Urinary bladder (tissue), 3 donors: ENCODE measurements at regions not wholly inside any gene's neighbourhood (a gene's known extent, or its start where the extent isn't known, plus 50 kb on each side); places are given as distances from the start of the nearest gene placed in this dataset.

Experiments
- DNase-seq: peaks from one replicate; pipeline ENCODE4 v3.0.0-alpha.2; 2015; ENCODE audit errors: extremely low spot score
- H3K27ac ChIP-seq: one replicate; pipeline ENCODE4 v1.5.1; 2013; ENCODE audit warnings: low read depth, mild to moderate bottlenecking, moderate library complexity
- H3K36me3 ChIP-seq: one replicate; pipeline ENCODE4 v1.6.1; 2013; ENCODE audit warnings: mild to moderate bottlenecking, moderate library complexity; ENCODE audit not compliant: insufficient read depth
- H3K4me1 ChIP-seq: one replicate; pipeline ENCODE4 v1.6.1; 2013; ENCODE audit warnings: mild to moderate bottlenecking, moderate library complexity; ENCODE audit not compliant: insufficient read depth
- H3K4me3 ChIP-seq: one replicate; pipeline ENCODE4 v1.5.1; 2013; ENCODE audit warnings: low read depth, low read length
- WGBS: extraction: QIAGEN DNeasy Blood & Tissue Kit; methylation state at CpG from one replicate; pipeline ENCODE4 v1.1.7; 2013; 5-methylcytosine and 5-hydroxymethylcytosine counted together
- donor health status: healthy with polysubstance abuse.
- donor health status: healthy.

GRCh38 chr4:35217331-35217730 is 1027.0 kb downstream of the ARAP2 start:
- no peak for DNase-seq
- H3K4me3 ChIP-seq = no peak overlapping the region
- no peaks in the 10 kb centered on the region for H3K36me3 ChIP-seq
- no peak overlapping the region for H3K27ac ChIP-seq
- H3K4me1 ChIP-seq = no peaks in the 10 kb centered on the region
- WGBS = 49% methylated on average over 1 of the region's 1 CpG

DNA sequence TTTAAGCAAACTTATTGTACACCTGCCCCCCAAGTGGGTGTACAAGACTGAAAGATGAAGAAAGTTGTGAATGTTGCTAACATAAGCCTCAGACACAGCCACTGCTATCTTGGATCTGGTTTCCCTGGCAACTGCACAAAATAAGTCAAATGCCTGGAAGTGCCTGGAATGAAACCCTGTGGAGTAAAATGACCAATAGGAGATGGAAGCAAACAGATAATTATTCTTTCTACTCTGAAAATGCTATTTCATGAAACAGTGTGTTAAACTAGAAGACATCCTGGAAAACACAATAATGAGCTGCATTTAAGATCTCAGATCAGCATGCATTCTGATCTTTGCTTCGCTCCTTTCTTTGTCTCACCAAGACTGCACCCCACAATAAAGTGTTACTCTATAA is 1016.0 kb downstream of the ARAP2 start:
- 97% methylated on average over 1 of the region's 1 CpG for WGBS
- H3K36me3 ChIP-seq = no peaks in the 10 kb centered on the region
- no peak for DNase-seq
- no peak overlapping the region for H3K27ac ChIP-seq
- no peaks in the 10 kb centered on the region for H3K4me1 ChIP-seq
- no peak overlapping the region for H3K4me3 ChIP-seq

DNA sequence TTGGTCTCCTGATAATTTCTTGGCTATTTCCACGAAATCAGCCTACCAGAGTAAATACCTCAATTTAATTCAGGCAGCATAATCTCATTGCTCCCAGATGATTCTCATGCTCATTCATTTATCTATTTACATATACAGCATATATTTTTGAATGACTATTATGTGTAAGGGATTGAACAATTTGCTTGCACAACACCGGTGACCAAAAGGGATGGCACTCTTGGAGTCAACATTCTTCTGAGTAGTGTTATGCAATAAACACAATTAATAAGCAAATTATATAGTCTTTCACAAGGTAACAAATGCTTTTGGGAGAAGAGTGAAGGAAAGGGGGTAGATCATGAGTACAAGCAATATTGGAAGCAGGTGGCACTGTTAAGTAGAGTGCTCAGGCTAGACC is 1015.3 kb downstream of the ARAP2 start:
- Histone ChIP-seq H3K4me1 (no peaks in the 10 kb centered on the region), H3K36me3 (no peaks in the 10 kb centered on the region), H3K4me3 (no peak overlapping the region), H3K27ac (no peak overlapping the region)
- 66% methylated on average over 2 of the region's 2 CpGs for WGBS
- no peak for DNase-seq

DNA sequence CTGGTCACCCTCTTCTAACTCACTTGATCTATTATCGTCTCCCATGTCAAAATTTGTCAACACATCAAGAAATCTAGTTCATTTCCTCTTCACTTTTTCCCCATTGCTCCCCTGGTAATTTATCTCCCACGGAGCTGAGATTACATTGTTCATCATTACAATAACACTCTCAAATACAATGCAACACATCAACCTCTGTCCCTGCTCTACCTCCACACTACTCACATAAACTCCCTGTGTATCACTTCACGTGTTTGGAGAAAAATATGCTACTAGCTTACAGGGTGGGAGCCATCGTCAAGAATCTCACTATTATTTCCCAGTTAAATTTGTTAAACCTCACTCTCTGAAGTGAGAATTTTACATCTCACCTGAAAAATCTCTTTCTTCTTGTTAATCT is 1006.4 kb downstream of the ARAP2 start:
- Histone ChIP-seq H3K4me1 (no peaks in the 10 kb centered on the region), H3K4me3 (no peak overlapping the region), H3K27ac (no peak overlapping the region), H3K36me3 (no peaks in the 10 kb centered on the region)
- 61% methylated on average over 4 of the region's 4 CpGs for WGBS
- DNase-seq = no peak

DNA sequence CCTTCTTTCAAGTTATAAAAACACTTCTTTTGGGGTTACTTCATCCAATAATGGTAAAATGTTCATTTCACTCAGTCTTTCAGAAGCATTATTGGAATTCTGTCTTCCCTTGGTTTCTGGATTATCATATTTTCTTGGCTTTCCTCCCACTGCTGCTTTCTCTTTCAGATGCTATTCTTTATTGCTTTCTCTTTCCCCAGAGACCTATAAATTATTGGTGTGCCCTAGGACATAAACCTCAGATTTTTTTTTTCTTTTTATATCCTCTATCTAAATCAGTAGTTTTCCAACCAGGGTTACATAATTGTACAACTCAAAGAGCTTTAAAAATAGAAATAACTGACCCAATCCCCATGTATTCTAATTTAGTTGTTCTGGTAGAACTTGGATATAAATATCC is 1005.5 kb downstream of the ARAP2 start:
- no peak overlapping the region for H3K4me3 ChIP-seq
- DNase-seq = no peak

GRCh38 chr4:35246493-35246892 is 997.8 kb downstream of the ARAP2 start:
- H3K27ac ChIP-seq = no peak overlapping the region
- no peaks in the 10 kb centered on the region for H3K36me3 ChIP-seq
- no peak for DNase-seq
- H3K4me1 ChIP-seq = no peaks in the 10 kb centered on the region
- WGBS = 99% methylated on average over 1 of the region's 1 CpG
- H3K4me3 ChIP-seq = no peak overlapping the region

More for the DNA sequence above, 1005.5 kb downstream of the ARAP2 start:
- Histone ChIP-seq H3K4me1 (no peaks in the 10 kb centered on the region), H3K27ac (no peak overlapping the region), H3K36me3 (no peaks in the 10 kb centered on the region)

GRCh38 chr4:35247047-35247446 is 997.3 kb downstream of the ARAP2 start:
- 14% methylated on average over 3 of the region's 3 CpGs for WGBS

GRCh38 chr4:35250331-35250730 is 994.0 kb downstream of the ARAP2 start:
- no peak for DNase-seq
- Histone ChIP-seq H3K36me3 (no peaks in the 10 kb centered on the region), H3K27ac (no peak overlapping the region), H3K4me3 (no peak overlapping the region), H3K4me1 (no peaks in the 10 kb centered on the region)

More at GRCh38 chr4:35247047-35247446, 997.3 kb downstream of the ARAP2 start:
- H3K27ac ChIP-seq = no peak overlapping the region
- H3K4me3 ChIP-seq = no peak overlapping the region
- H3K4me1 ChIP-seq = no peaks in the 10 kb centered on the region
- no peak for DNase-seq
- no peaks in the 10 kb centered on the region for H3K36me3 ChIP-seq

- H3K27ac ChIP-seq = no peak overlapping the region
- 12% methylated on average over 1 of the region's 1 CpG for WGBS
- H3K4me3 ChIP-seq = no peak overlapping the region
- DNase-seq = no peak
- no peaks in the 10 kb centered on the region for H3K4me1 ChIP-seq
- H3K36me3 ChIP-seq = no peaks in the 10 kb centered on the region
These were observed 993.6 kb downstream of the ARAP2 start for GRCh38 chr4:35250761-35251160.

GRCh38 chr4:35252071-35252470 is 992.2 kb downstream of the ARAP2 start:
- Histone ChIP-seq H3K36me3 (no peaks in the 10 kb centered on the region), H3K27ac (no peak overlapping the region), H3K4me1 (no peaks in the 10 kb centered on the region), H3K4me3 (no peak overlapping the region)
- 76% methylated on average over 1 of the region's 1 CpG for WGBS
- DNase-seq = no peak

DNA sequence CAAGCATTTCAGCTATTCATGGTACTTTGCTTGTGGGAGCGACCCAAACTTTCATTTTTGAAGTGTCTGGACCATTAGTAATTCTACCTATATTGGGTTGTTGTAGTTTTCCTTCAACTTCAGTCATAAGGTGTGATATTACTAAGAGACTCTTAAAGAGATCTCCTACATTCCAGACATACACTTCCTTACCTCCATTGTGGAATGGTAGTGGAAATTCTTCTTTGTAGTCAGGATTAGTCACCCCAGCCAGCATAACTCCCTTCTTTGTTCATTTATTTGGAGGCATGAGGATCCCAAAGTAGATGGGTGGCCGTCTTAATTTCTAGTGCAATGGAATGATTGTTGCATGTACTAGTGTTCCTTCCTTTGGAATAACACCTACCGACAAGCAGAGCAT is 991.4 kb downstream of the ARAP2 start:
- H3K4me3 ChIP-seq = no peak overlapping the region
- H3K4me1 ChIP-seq = no peaks in the 10 kb centered on the region
- no peaks in the 10 kb centered on the region for H3K36me3 ChIP-seq
- 85% methylated on average over 3 of the region's 3 CpGs for WGBS
- no peak for DNase-seq
- H3K27ac ChIP-seq = no peak overlapping the region

- no peak for DNase-seq
- Histone ChIP-seq H3K4me1 (no peaks in the 10 kb centered on the region), H3K36me3 (no peaks in the 10 kb centered on the region), H3K27ac (no peak overlapping the region), H3K4me3 (no peak overlapping the region)
- WGBS = 84% methylated on average over 2 of the region's 2 CpGs
These were observed 991.0 kb downstream of the ARAP2 start for GRCh38 chr4:35253331-35253730.

GRCh38 chr4:35286434-35286833 is 957.9 kb downstream of the ARAP2 start:
- H3K4me1 ChIP-seq = no peaks in the 10 kb centered on the region
- H3K36me3 ChIP-seq = no peaks in the 10 kb centered on the region
- DNase-seq = no peak
- 77% methylated on average over 2 of the region's 2 CpGs for WGBS
- no peak overlapping the region for H3K4me3 ChIP-seq
- H3K27ac ChIP-seq = no peak overlapping the region

- Histone ChIP-seq H3K36me3 (no peaks in the 10 kb centered on the region), H3K4me3 (no peak overlapping the region), H3K27ac (no peak overlapping the region), H3K4me1 (no peaks in the 10 kb centered on the region)
- 69% methylated on average over 11 of the region's 11 CpGs for WGBS
- DNase-seq = no peak
These were observed 943.1 kb downstream of the ARAP2 start for GRCh38 chr4:35300996-35301774.

DNA sequence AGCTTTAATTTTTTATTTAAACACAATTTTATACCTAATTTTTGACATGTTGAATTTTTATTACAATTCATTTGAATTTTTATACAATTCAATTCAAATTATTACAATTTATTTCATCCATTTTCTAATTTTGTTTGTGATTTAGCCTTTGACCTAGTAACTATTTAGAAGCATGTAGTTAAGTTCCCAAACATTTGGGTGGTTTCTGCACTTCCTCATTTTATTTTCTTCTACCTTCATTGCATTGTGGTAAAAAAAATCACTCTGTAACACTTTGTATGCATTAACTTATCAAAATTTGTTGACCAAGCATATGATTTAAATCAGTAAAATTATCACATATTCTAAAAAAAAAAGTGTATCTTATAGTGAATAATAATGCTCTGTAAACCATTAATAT is 928.9 kb downstream of the ARAP2 start:
- DNase-seq = no peak
- Histone ChIP-seq H3K4me3 (no peak overlapping the region), H3K36me3 (no peaks in the 10 kb centered on the region), H3K27ac (no peak overlapping the region), H3K4me1 (no peaks in the 10 kb centered on the region)
